T-helper 2 cell treated with Interferon-gamma antibody and Interleukin-4, amounts not matched to agents 5 μg/mL and 100 μg/mL, for 36 hours (primary cell): ENCODE measurements at regions not wholly inside any gene's neighbourhood (a gene's known extent, or its start where the extent isn't known, plus 50 kb on each side); places are given as distances from the start of the nearest gene placed in this dataset.

Experiments
- DNase-seq: peaks from one replicate; pipeline ENCODE4 v3.0.0; 2021; ENCODE audit warnings: low spot score
- H3K27ac Mint-ChIP-seq: one replicate; pipeline ENCODE4 v1.8.0; 2021; ENCODE audit warnings: mild to moderate bottlenecking, mixed read lengths
- H3K27me3 Mint-ChIP-seq: one replicate; pipeline ENCODE4 v1.8.0; 2021; ENCODE audit warnings: low read depth, mixed read lengths
- H3K36me3 Mint-ChIP-seq: one replicate; pipeline ENCODE4 v1.8.0; 2021; ENCODE audit warnings: low read depth, mixed read lengths
- H3K4me1 Mint-ChIP-seq: one replicate; pipeline ENCODE4 v1.8.0; 2021; ENCODE audit warnings: low read depth, mixed read lengths
- H3K4me3 Mint-ChIP-seq: one replicate; pipeline ENCODE4 v1.8.0; 2022; ENCODE audit warnings: mild to moderate bottlenecking, moderate library complexity, mixed read lengths
- H3K9me3 Mint-ChIP-seq: one replicate; pipeline ENCODE4 v1.8.0; 2021; ENCODE audit warnings: mixed read lengths

- DNase-seq = no peak
- Mint-ChIP-seq H3K27ac (no peak overlapping the region), H3K27me3 (peaks cover 2% of the 10 kb centered on the region), H3K36me3 (no peaks in the 10 kb centered on the region), H3K4me3 (no peak overlapping the region), H3K9me3 (peaks cover 5% of the 10 kb centered on the region), H3K4me1 (no peaks in the 10 kb centered on the region)
These were observed 263.2 kb upstream of the SESN3 start for GRCh38 chr11:95494167-95494566.

DNA sequence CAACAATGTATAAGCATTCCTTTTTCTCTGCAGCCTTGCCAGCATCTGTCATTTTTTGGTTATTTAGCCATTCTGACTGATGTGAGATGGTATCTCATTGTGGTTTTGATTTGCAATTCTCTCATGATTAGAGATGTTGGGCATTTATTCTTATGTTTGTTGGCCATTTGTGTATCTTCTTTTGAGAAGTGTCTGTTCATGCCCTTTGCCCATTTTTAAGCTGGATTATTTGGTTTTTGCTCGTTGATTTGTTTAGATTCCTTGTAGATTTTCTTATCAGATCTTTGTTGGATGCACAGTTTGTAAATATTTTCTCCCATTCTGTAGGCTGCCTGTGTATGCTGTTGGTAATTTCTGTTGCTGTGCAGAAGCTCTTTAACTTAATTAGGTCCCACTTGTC, 259.6 kb upstream of the SESN3 start:
- H3K9me3 Mint-ChIP-seq = peaks cover 5% of the 10 kb centered on the region
- peaks cover 2% of the 10 kb centered on the region for H3K27me3 Mint-ChIP-seq
- no peak overlapping the region for H3K4me3 Mint-ChIP-seq
- DNase-seq = no peak
- no peaks in the 10 kb centered on the region for H3K4me1 Mint-ChIP-seq
- H3K36me3 Mint-ChIP-seq = no peaks in the 10 kb centered on the region
- no peak overlapping the region for H3K27ac Mint-ChIP-seq

GRCh38 chr11:95487938-95488337, 256.9 kb upstream of the SESN3 start:
- Mint-ChIP-seq H3K4me1 (no peaks in the 10 kb centered on the region), H3K36me3 (peaks cover 3% of the 10 kb centered on the region), H3K27ac (no peak overlapping the region), H3K9me3 (no peaks in the 10 kb centered on the region), H3K4me3 (no peak overlapping the region), H3K27me3 (peaks cover 2% of the 10 kb centered on the region)
- no peak for DNase-seq

- Mint-ChIP-seq H3K36me3 (peaks cover 3% of the 10 kb centered on the region), H3K27me3 (peaks cover 2% of the 10 kb centered on the region), H3K27ac (no peak overlapping the region), H3K9me3 (no peaks in the 10 kb centered on the region), H3K4me1 (no peaks in the 10 kb centered on the region), H3K4me3 (no peak overlapping the region)
- peak; percentile 14 for DNase-seq
These were observed 256.4 kb upstream of the SESN3 start for GRCh38 chr11:95487391-95487790.

GRCh38 chr11:95486979-95487378, 256.0 kb upstream of the SESN3 start:
- no peak for DNase-seq
- Mint-ChIP-seq H3K27ac (no peak overlapping the region), H3K4me3 (no peak overlapping the region), H3K27me3 (peaks cover 2% of the 10 kb centered on the region), H3K36me3 (peaks cover 3% of the 10 kb centered on the region), H3K9me3 (no peaks in the 10 kb centered on the region), H3K4me1 (no peaks in the 10 kb centered on the region)

- Mint-ChIP-seq H3K27me3 (no peaks in the 10 kb centered on the region), H3K4me3 (no peak overlapping the region), H3K27ac (no peak overlapping the region), H3K36me3 (peaks cover 3% of the 10 kb centered on the region), H3K4me1 (no peaks in the 10 kb centered on the region), H3K9me3 (no peaks in the 10 kb centered on the region)
- DNase-seq = no peak
These were observed 255.5 kb upstream of the SESN3 start for GRCh38 chr11:95486466-95486865.

DNA sequence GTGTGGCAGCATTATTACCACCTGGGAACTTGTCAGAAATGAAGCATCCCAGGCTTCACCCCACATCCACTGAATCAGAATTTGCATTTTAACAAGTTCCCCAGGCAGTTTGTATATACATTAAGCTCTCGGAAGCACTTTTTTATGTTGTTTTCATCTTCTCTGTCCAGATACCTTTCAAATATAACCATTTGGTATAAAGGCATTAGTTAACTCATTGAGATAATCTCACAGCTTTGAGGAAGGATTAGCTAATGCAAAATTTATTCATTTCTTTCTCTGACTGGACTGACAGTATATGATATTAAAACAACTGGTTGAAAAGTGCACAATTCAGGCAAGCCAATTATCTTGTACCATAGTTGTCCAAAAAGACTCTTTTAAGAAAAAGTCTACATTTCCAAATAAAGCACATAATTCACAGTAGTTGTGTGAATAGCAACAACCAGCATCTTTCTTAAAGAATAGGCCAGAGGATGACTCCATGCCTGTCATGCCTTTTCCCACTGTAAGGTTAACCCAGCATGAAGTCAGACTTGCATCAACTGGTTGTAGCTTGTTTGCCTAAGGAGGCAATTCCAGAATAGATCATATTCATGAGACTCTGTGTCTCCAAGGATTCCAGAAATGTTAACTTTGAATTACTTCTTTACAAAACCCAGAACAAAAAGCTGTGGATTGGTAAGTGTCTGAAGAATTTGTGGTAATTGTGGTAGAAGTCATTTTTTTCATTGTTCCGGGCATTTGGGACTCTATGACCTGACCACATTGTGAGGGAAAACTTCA, 254.3 kb upstream of the SESN3 start:
- H3K27ac Mint-ChIP-seq = no peak overlapping the region
- no peak overlapping the region for H3K4me3 Mint-ChIP-seq
- DNase-seq = no peak
- no peaks in the 10 kb centered on the region for H3K27me3 Mint-ChIP-seq
- H3K4me1 Mint-ChIP-seq = no peaks in the 10 kb centered on the region
- H3K9me3 Mint-ChIP-seq = no peaks in the 10 kb centered on the region
- H3K36me3 Mint-ChIP-seq = peaks cover 3% of the 10 kb centered on the region

DNA sequence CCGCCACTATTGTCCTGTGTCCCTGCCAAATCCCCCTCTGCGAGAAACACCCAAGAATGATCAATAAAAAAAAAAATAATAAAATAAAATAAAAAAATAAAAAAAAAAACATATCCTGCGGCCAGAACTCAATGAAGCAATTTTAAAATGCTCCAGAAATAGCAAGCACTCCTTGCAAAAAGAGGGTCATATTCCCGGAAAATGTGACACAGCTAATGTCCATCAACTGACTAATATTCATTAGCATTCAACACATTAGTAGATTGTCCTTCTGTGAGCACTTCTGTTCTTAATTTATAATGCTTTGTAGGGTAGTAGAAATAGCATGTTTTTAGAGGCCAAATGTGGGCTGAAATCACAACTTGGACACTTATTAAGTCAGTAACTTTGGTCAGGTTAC, 252.3 kb upstream of the SESN3 start:
- Mint-ChIP-seq H3K4me1 (no peaks in the 10 kb centered on the region), H3K27ac (no peak overlapping the region), H3K27me3 (no peaks in the 10 kb centered on the region), H3K9me3 (no peaks in the 10 kb centered on the region), H3K36me3 (peaks cover 3% of the 10 kb centered on the region), H3K4me3 (no peak overlapping the region)
- no peak for DNase-seq

- no peak overlapping the region for H3K27ac Mint-ChIP-seq
- no peaks in the 10 kb centered on the region for H3K4me1 Mint-ChIP-seq
- no peaks in the 10 kb centered on the region for H3K27me3 Mint-ChIP-seq
- H3K4me3 Mint-ChIP-seq = no peak overlapping the region
- no peaks in the 10 kb centered on the region for H3K9me3 Mint-ChIP-seq
- no peaks in the 10 kb centered on the region for H3K36me3 Mint-ChIP-seq
- no peak for DNase-seq
These were observed 247.0 kb upstream of the SESN3 start for GRCh38 chr11:95478003-95478402.

DNA sequence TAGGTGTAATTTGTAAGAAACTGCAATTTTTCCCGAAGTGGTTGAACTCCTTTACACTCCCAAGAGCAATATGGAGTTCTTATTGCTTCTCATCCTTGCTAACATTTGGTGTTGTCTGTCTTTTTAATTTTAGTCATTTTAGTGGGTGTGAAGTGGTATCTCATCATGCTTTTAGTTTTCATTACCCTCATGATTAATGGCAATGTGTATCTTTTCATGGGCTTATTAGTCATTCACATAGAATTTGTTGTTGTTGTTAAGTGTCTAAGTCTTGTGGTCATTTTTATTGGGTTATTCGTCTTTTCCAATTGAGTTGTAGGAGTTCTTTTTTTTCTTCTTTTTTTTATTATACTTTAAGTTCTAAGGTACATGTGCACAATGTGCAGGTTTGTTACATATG, 238.3 kb upstream of the SESN3 start:
- Mint-ChIP-seq H3K27ac (no peak overlapping the region), H3K4me3 (no peak overlapping the region), H3K36me3 (no peaks in the 10 kb centered on the region), H3K27me3 (no peaks in the 10 kb centered on the region), H3K4me1 (no peaks in the 10 kb centered on the region), H3K9me3 (no peaks in the 10 kb centered on the region)
- DNase-seq = no peak

DNA sequence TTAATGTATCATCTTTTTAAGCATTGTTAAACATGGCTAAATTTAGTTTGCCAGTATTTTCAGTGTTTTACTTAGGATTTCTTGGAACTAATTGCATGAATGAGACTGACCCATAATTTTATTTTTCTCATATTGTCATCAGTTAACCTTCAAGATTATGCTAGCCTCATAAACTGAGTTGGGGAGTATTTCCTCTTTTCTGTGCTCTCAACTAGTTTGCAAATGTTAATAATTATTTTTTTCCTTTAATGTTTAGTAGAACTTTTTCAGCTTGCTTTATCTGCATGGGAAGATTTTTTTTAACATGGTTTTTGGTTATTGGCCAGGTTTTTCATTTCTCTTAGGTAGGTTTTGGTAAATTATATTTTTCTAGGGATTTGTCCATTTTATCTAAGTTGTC, 235.4 kb upstream of the SESN3 start:
- H3K9me3 Mint-ChIP-seq = no peaks in the 10 kb centered on the region
- no peaks in the 10 kb centered on the region for H3K36me3 Mint-ChIP-seq
- DNase-seq = no peak
- H3K27ac Mint-ChIP-seq = no peak overlapping the region
- no peaks in the 10 kb centered on the region for H3K4me1 Mint-ChIP-seq
- H3K27me3 Mint-ChIP-seq = no peaks in the 10 kb centered on the region
- no peak overlapping the region for H3K4me3 Mint-ChIP-seq

DNA sequence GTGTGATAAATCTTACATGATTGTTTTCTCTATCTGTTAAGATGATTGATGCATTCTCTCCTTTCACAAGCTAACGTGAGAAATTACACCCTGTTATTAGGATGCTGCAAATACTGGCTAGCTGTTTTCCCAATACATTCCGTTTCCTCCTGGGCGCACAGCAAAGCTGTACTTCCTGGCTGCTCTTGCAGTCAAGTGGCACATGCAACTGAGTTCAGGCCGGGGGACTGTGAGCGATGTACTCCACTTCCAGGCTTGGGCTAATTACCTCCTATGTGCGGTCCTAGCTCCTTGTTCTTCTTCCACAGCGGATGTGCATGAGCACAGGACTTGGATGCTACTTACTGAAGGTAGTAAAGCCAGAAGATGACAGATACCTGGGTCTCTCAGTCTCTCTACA, 234.9 kb upstream of the SESN3 start:
- H3K4me3 Mint-ChIP-seq = no peak overlapping the region
- H3K4me1 Mint-ChIP-seq = no peaks in the 10 kb centered on the region
- H3K27me3 Mint-ChIP-seq = no peaks in the 10 kb centered on the region
- no peaks in the 10 kb centered on the region for H3K36me3 Mint-ChIP-seq
- no peak overlapping the region for H3K27ac Mint-ChIP-seq
- H3K9me3 Mint-ChIP-seq = no peaks in the 10 kb centered on the region
- no peak for DNase-seq

- Mint-ChIP-seq H3K4me3 (no peak overlapping the region), H3K27ac (no peak overlapping the region)
These were observed 230.9 kb upstream of the SESN3 start for GRCh38 chr11:95461858-95462257.

DNA sequence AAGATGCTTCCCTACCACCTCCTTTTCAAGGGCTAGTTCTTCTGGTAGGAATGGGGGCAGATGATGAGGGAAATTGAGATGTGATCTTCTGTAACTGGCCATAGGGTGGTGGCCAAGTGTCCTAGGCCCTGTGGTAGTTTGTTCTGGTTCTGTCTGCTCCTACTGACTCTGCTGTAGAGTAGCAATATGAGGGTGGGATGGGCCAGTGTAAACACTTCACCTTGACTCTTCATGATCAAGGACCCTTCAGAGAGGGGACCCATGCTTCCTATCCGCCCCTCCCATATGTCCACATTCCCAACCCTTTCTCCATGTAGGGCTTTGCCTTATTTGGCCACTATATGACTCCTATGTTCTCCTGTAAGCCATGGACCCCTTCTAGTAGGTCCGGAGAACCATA, 230.3 kb upstream of the SESN3 start:
- H3K36me3 Mint-ChIP-seq = no peaks in the 10 kb centered on the region
- DNase-seq = no peak

More at GRCh38 chr11:95461858-95462257, 230.9 kb upstream of the SESN3 start:
- DNase-seq = no peak
- H3K4me1 Mint-ChIP-seq = no peaks in the 10 kb centered on the region
- no peaks in the 10 kb centered on the region for H3K27me3 Mint-ChIP-seq
- H3K9me3 Mint-ChIP-seq = no peaks in the 10 kb centered on the region
- H3K36me3 Mint-ChIP-seq = no peaks in the 10 kb centered on the region

More for the DNA sequence above, 230.3 kb upstream of the SESN3 start:
- H3K4me3 Mint-ChIP-seq = no peak overlapping the region
- H3K9me3 Mint-ChIP-seq = no peaks in the 10 kb centered on the region
- no peak overlapping the region for H3K27ac Mint-ChIP-seq
- H3K4me1 Mint-ChIP-seq = no peaks in the 10 kb centered on the region
- H3K27me3 Mint-ChIP-seq = no peaks in the 10 kb centered on the region
